Loucy (cell line): ENCODE measurements at regions not wholly inside any gene's neighbourhood (a gene's known extent, or its start where the extent isn't known, plus 50 kb on each side); places are given as distances from the start of the nearest gene placed in this dataset.

Experiments used
- EZH2phosphoT487 ChIP-seq: fragments of 200-600 bp; IDR thresholded peaks from 2 replicates; pipeline ENCODE4 v1.6.1; 2018; ENCODE audit warnings: antibody characterized with exemption, mild to moderate bottlenecking, moderate library complexity, borderline replicate concordance
- TF ChIP-seq, protein P1 (sequence below): fragments of 200-600 bp; sonication (generic); conservative IDR thresholded peaks from 2 replicates; pipeline ENCODE4 v1.5.1; 2014; ENCODE audit warnings: mild to moderate bottlenecking, antibody characterized with exemption, low read length

DNA sequence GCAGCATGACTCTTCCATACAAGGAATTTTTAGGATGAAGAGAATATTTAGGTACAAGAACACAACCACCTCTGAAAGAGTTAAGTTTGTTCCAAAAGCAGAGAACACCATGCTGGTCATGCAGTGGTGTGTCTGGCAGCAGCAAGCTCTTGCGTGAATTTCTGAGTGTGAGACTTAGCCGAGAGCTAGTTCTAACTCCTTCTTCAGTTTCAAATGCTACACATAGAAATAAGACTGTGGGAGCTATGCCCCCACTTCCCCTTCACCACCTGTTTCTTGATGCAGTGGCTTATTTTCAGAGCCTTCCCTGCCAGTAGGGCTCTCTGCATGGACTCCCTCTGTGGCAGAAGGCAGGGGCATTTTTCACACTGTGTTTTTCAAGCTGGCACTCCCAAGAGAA is 122.9 kb upstream of the ZNF366 start:
- TF ChIP-seq, protein P1, sequence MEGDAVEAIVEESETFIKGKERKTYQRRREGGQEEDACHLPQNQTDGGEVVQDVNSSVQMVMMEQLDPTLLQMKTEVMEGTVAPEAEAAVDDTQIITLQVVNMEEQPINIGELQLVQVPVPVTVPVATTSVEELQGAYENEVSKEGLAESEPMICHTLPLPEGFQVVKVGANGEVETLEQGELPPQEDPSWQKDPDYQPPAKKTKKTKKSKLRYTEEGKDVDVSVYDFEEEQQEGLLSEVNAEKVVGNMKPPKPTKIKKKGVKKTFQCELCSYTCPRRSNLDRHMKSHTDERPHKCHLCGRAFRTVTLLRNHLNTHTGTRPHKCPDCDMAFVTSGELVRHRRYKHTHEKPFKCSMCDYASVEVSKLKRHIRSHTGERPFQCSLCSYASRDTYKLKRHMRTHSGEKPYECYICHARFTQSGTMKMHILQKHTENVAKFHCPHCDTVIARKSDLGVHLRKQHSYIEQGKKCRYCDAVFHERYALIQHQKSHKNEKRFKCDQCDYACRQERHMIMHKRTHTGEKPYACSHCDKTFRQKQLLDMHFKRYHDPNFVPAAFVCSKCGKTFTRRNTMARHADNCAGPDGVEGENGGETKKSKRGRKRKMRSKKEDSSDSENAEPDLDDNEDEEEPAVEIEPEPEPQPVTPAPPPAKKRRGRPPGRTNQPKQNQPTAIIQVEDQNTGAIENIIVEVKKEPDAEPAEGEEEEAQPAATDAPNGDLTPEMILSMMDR, result no peak
- TF ChIP-seq EZH2phosphoT487, result no peak
